GM23248 (cell line): ENCODE measurements at regions not wholly inside any gene's neighbourhood (a gene's known extent, or its start where the extent isn't known, plus 50 kb on each side); places are given as distances from the start of the nearest gene placed in this dataset.

Experiments
- DNase-seq: peaks from one replicate; pipeline ENCODE4 v3.0.0-alpha.2; 2015
- H2AFZ ChIP-seq: fragments of 200-600 bp; sonication (generic); 2 replicates; pipeline ENCODE4 v1.6.1; 2016; ENCODE audit warnings: antibody characterized with exemption
- H3F3A ChIP-seq: fragments of 200-600 bp; sonication (generic); 2 replicates; pipeline ENCODE4 v1.6.1; 2016; ENCODE audit warnings: mild to moderate bottlenecking, antibody characterized with exemption, mixed run types; ENCODE audit not compliant: insufficient read depth
- H3K27ac ChIP-seq: fragments of 200-600 bp; sonication (generic); 2 replicates; pipeline ENCODE4 v1.5.1; 2016; ENCODE audit warnings: mild to moderate bottlenecking
- H3K27me3 ChIP-seq: fragments of 200-600 bp; sonication (generic); replicated peaks from 2 replicates; pipeline ENCODE4 v1.6.1; 2016; ENCODE audit warnings: mild to moderate bottlenecking; ENCODE audit not compliant: insufficient read depth
- H3K36me3 ChIP-seq: fragments of 200-600 bp; sonication (generic); 2 replicates; pipeline ENCODE4 v1.6.1; 2016; ENCODE audit warnings: low read depth, mild to moderate bottlenecking
- H3K4me1 ChIP-seq: fragments of 200-600 bp; sonication (generic); 2 replicates; pipeline ENCODE4 v1.6.1; 2016; ENCODE audit warnings: mild to moderate bottlenecking; ENCODE audit not compliant: insufficient read depth
- H3K4me2 ChIP-seq: fragments of 200-600 bp; sonication (generic); one replicate; pipeline ENCODE4 v1.6.1; 2016; ENCODE audit warnings: mild to moderate bottlenecking; ENCODE audit not compliant: unreplicated experiment
- H3K4me3 ChIP-seq: fragments of 200-600 bp; sonication (generic); 2 replicates; pipeline ENCODE4 v1.5.1; 2016; ENCODE audit warnings: mild to moderate bottlenecking
- H3K79me2 ChIP-seq: fragments of 200-600 bp; sonication (generic); 2 replicates; pipeline ENCODE4 v1.6.1; 2016; ENCODE audit warnings: mild to moderate bottlenecking; ENCODE audit not compliant: insufficient read depth
- H3K9ac ChIP-seq: fragments of 200-600 bp; sonication (generic); 2 replicates; pipeline ENCODE4 v1.6.1; 2016; ENCODE audit warnings: mild to moderate bottlenecking
- H3K9me2 ChIP-seq: fragments of 200-600 bp; sonication (generic); 2 replicates; pipeline ENCODE4 v1.6.1; 2016; ENCODE audit warnings: mixed run types, mild to moderate bottlenecking, moderate library complexity; ENCODE audit not compliant: insufficient read depth
- H3K9me3 ChIP-seq: fragments of 200-600 bp; sonication (generic); one replicate; pipeline ENCODE4 v1.6.1; 2017; ENCODE audit warnings: low read depth
- H4K20me1 ChIP-seq: fragments of 200-600 bp; sonication (generic); 2 replicates; pipeline ENCODE4 v1.6.0; 2016; ENCODE audit not compliant: insufficient read depth
- EZH2 ChIP-seq: fragments of 200-600 bp; sonication (generic); IDR thresholded peaks from 2 replicates; pipeline ENCODE4 v1.6.1; 2018; ENCODE audit warnings: antibody characterized with exemption, mild to moderate bottlenecking; ENCODE audit not compliant: insufficient read depth, poor library complexity, severe bottlenecking
- EZH2phosphoT487 ChIP-seq: fragments of 200-600 bp; sonication (generic); IDR thresholded peaks from 2 replicates; pipeline ENCODE4 v1.6.1; 2018; ENCODE audit warnings: antibody characterized with exemption, moderate library complexity, mild to moderate bottlenecking, low read depth; ENCODE audit not compliant: insufficient read depth
- WGBS, 2 experiments: methylation state at CpG; one replicate each; pipeline ENCODE4 v1.1.6; 2015 to 2017; ENCODE audit warnings: low lambda C conversion rate in 2 of 2, low coverage in 1 of 2; ENCODE audit errors: missing lambda C conversion rate in 2 of 2; 5-methylcytosine and 5-hydroxymethylcytosine counted together
- in situ Hi-C: fragments of 300-500 bp; cut with MboI; formaldehyde crosslinking; loops from 2 replicates; pipeline ENCODE4 v1.15.0; 2020

GRCh38 chr10:21297603-21298383, 227.7 kb downstream of the SKIDA1 start:
- in situ Hi-C loops = loop anchor here (25.0 kb wide), 1 partner anchor 440 kb away; no protein-coding TSS in a partner anchor

GRCh38 chr10:21296575-21297355, 228.7 kb downstream of the SKIDA1 start:
- no peak overlapping the region for H3K9ac ChIP-seq
- H3K27me3 ChIP-seq = no peaks in the 10 kb centered on the region
- H3K9me3 ChIP-seq = no peaks in the 10 kb centered on the region
- H3K9me2 ChIP-seq = no peaks in the 10 kb centered on the region
- WGBS, 2 experiments = 95% methylated on average over 13 of the region's 13 CpGs
- in situ Hi-C loops = loop anchor here (25.0 kb wide), 1 partner anchor 441 kb away; no protein-coding TSS in a partner anchor
- H4K20me1 ChIP-seq = no peaks in the 10 kb centered on the region
- no peak overlapping the region for H3K27ac ChIP-seq
- no peaks in the 10 kb centered on the region for H3K79me2 ChIP-seq
- no peaks in the 10 kb centered on the region for H3K36me3 ChIP-seq
- TF ChIP-seq EZH2 (no peak), EZH2phosphoT487 (no peak)
- peaks cover 18% of the 10 kb centered on the region for H3F3A ChIP-seq
- H3K4me1 ChIP-seq = peaks cover 17% of the 10 kb centered on the region
- DNase-seq = no peak
- H3K4me2 ChIP-seq = no peak overlapping the region
- H2AFZ ChIP-seq = no peak overlapping the region
- no peak overlapping the region for H3K4me3 ChIP-seq

More at GRCh38 chr10:21297603-21298383, 227.7 kb downstream of the SKIDA1 start:
- no peak overlapping the region for H2AFZ ChIP-seq
- no peaks in the 10 kb centered on the region for H4K20me1 ChIP-seq
- 70 to 74% methylated on average over 6 of the region's 6 CpGs for WGBS, 2 experiments
- no peak overlapping the region for H3K4me2 ChIP-seq
- no peaks in the 10 kb centered on the region for H3K36me3 ChIP-seq
- H3F3A ChIP-seq = peaks cover 10% of the 10 kb centered on the region
- H3K27me3 ChIP-seq = no peaks in the 10 kb centered on the region
- TF ChIP-seq EZH2 = no peak
- no peak for TF ChIP-seq EZH2phosphoT487
- H3K79me2 ChIP-seq = no peaks in the 10 kb centered on the region
- H3K9ac ChIP-seq = no peak overlapping the region
- no peaks in the 10 kb centered on the region for H3K9me2 ChIP-seq
- H3K9me3 ChIP-seq = no peaks in the 10 kb centered on the region
- no peak for DNase-seq
- H3K4me1 ChIP-seq = peaks cover 9% of the 10 kb centered on the region
- no peak overlapping the region for H3K27ac ChIP-seq
- H3K4me3 ChIP-seq = no peak overlapping the region

- peak overlapping the region; percentile 68 for H3K4me3 ChIP-seq
- no peaks in the 10 kb centered on the region for H3K27me3 ChIP-seq
- TF ChIP-seq EZH2 (no peak), EZH2phosphoT487 (no peak)
- H3F3A ChIP-seq = peaks cover 19% of the 10 kb centered on the region
- H3K9ac ChIP-seq = no peak overlapping the region
- no peaks in the 10 kb centered on the region for H3K9me3 ChIP-seq
- no peak for DNase-seq
- no peaks in the 10 kb centered on the region for H4K20me1 ChIP-seq
- no peaks in the 10 kb centered on the region for H3K79me2 ChIP-seq
- H3K4me2 ChIP-seq = peak overlapping the region; percentile 88
- peak overlapping the region; percentile 67; the same call in 1 of the 2 replicates for H3K27ac ChIP-seq
- in situ Hi-C loops = loop anchor here (25.0 kb wide), 1 partner anchor 444 kb away; no protein-coding TSS in a partner anchor
- 44 to 46% methylated on average over 9 of the region's 9 CpGs for WGBS, 2 experiments
- H3K36me3 ChIP-seq = no peaks in the 10 kb centered on the region
- no peaks in the 10 kb centered on the region for H3K9me2 ChIP-seq
- peak overlapping the region; percentile 28; the same call in 1 of the 2 replicates for H2AFZ ChIP-seq
- peaks cover 27% of the 10 kb centered on the region for H3K4me1 ChIP-seq
Measured at GRCh38 chr10:21293518-21294356, 231.7 kb downstream of the SKIDA1 start.
